Fibroblast of lung (primary cell): ENCODE measurements at regions not wholly inside any gene's neighbourhood (a gene's known extent, or its start where the extent isn't known, plus 50 kb on each side); places are given as distances from the start of the nearest gene placed in this dataset.
"Not testable (repeated sequence)": the region's sequence is repeated elsewhere in the genome, so short reads cannot be mapped to it uniquely, and the experiment has no call there.

ENCODE experiments used
- EZH2 ChIP-seq: IDR thresholded peaks from 2 replicates; pipeline ENCODE4 v1.5.1; 2012; ENCODE audit warnings: low read length, control low read depth, mild to moderate bottlenecking; ENCODE audit errors: missing control alignments
- TF ChIP-seq, protein P1 (sequence below), 2 donors: IDR thresholded peaks in 1 of 2; conservative IDR thresholded peaks in 1 of 2; 1 replicate in 1 of 2; 2 replicates in 1 of 2; pipeline ENCODE4 v1.5.1; 2011 to 2012; ENCODE audit warnings: low read length in 2 of 2, control low read depth in 1 of 2, inconsistent platforms in 1 of 2, low read depth in 1 of 2, mild to moderate bottlenecking in 1 of 2

DNA sequence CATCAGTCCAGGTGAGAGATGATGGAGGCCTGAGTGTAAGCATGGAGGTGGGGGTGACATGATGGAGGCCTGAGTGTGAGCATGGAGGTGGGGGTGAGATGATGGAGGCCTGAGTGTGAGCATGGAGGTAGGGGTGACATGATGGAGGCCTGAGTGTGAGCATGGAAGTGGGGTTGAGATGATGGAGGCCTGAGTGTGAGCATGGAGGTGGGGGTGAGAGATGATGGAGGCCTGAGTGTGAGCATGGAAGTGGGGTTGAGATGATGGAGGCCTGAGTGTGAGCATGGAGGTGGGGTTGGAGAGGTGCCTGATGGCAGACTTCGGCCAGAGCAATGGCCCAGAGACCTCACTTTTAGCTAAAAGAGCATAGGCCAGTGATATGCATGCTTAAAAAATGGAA lies 269.9 kb upstream of the PLPP4 start:
- TF ChIP-seq, protein P1, sequence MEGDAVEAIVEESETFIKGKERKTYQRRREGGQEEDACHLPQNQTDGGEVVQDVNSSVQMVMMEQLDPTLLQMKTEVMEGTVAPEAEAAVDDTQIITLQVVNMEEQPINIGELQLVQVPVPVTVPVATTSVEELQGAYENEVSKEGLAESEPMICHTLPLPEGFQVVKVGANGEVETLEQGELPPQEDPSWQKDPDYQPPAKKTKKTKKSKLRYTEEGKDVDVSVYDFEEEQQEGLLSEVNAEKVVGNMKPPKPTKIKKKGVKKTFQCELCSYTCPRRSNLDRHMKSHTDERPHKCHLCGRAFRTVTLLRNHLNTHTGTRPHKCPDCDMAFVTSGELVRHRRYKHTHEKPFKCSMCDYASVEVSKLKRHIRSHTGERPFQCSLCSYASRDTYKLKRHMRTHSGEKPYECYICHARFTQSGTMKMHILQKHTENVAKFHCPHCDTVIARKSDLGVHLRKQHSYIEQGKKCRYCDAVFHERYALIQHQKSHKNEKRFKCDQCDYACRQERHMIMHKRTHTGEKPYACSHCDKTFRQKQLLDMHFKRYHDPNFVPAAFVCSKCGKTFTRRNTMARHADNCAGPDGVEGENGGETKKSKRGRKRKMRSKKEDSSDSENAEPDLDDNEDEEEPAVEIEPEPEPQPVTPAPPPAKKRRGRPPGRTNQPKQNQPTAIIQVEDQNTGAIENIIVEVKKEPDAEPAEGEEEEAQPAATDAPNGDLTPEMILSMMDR (conservative IDR thresholded peaks at IDR 0.05 in 1 of 2, IDR thresholded peaks at IDR 0.05 in 1 of 2; ENCODE audit: low read depth in 1 of 2, low read length in 2 of 2), result not testable (repeated sequence)
- TF ChIP-seq EZH2, result not testable (repeated sequence)
